GM12892 (cell line): ENCODE measurements at regions not wholly inside any gene's neighbourhood (a gene's known extent, or its start where the extent isn't known, plus 50 kb on each side); places are given as distances from the start of the nearest gene placed in this dataset.
"Not testable (repeated sequence)": the region's sequence is repeated elsewhere in the genome, so short reads cannot be mapped to it uniquely, and the experiment has no call there.

Experiments
- DNase-seq: peaks from one replicate; pipeline ENCODE4 v3.0.0; 2011; ENCODE audit not compliant: insufficient read length
- FAIRE-seq: peaks from 2 replicates; lab custom pipeline; 2011; peaks lifted over from hg19 to GRCh38; lab: Jason Lieb, UNC
- POLR2A ChIP-seq: IDR thresholded peaks from 2 replicates; pipeline ENCODE4 v1.6.1; 2011; ENCODE audit warnings: low read depth, low read length, control low read depth
- POLR2AphosphoS5 ChIP-seq: IDR thresholded peaks from 2 replicates; pipeline ENCODE4 v1.6.1; 2011; ENCODE audit warnings: low read depth, low read length, control low read depth
- TAF1 ChIP-seq: IDR thresholded peaks from 2 replicates; pipeline ENCODE4 v1.6.1; 2011; ENCODE audit warnings: low read depth, mild to moderate bottlenecking, control low read depth, low read length, borderline replicate concordance

GRCh38 chr15:99467853-99468464 lies 97.8 kb upstream of the MEF2A start:
- no peak for FAIRE-seq
- TF ChIP-seq POLR2AphosphoS5 (no peak), TAF1 (no peak), POLR2A (no peak)
- DNase-seq = no peak

- DNase-seq = not testable (repeated sequence)
- peak; percentile 77 for FAIRE-seq
Observed at GRCh38 chr15:99470204-99470603, 95.6 kb upstream of the MEF2A start.

- FAIRE-seq = no peak
- no peak for TF ChIP-seq POLR2AphosphoS5
- TF ChIP-seq TAF1 = no peak
- no peak for TF ChIP-seq POLR2A
- no peak for DNase-seq
Observed at GRCh38 chr15:99472416-99473145, 93.2 kb upstream of the MEF2A start.

- no peak for TF ChIP-seq POLR2A
- no peak for TF ChIP-seq TAF1
- TF ChIP-seq POLR2AphosphoS5 = no peak
- DNase-seq (no peak), FAIRE-seq (no peak)
Observed at GRCh38 chr15:99473981-99474906, 91.5 kb upstream of the MEF2A start.

GRCh38 chr15:99474909-99475753 lies 90.7 kb upstream of the MEF2A start:
- DNase-seq (no peak), FAIRE-seq (no peak)
- TF ChIP-seq POLR2A (no peak), TAF1 (no peak), POLR2AphosphoS5 (no peak)

GRCh38 chr15:99475754-99476412 lies 89.9 kb upstream of the MEF2A start:
- DNase-seq = no peak
- TF ChIP-seq TAF1 = no peak
- no peak for FAIRE-seq

GRCh38 chr15:99476413-99477222 lies 89.2 kb upstream of the MEF2A start:
- FAIRE-seq (no peak), DNase-seq (no peak)
- TF ChIP-seq POLR2AphosphoS5 = no peak
- no peak for TF ChIP-seq TAF1
- TF ChIP-seq POLR2A = no peak

GRCh38 chr15:99477791-99478471 lies 87.9 kb upstream of the MEF2A start:
- TF ChIP-seq POLR2A = no peak
- no peak for TF ChIP-seq TAF1
- TF ChIP-seq POLR2AphosphoS5 = no peak
- FAIRE-seq = peak; percentile 24
- no peak for DNase-seq

- TF ChIP-seq TAF1 = no peak
- no peak for TF ChIP-seq POLR2AphosphoS5
- TF ChIP-seq POLR2A = no peak
- DNase-seq = no peak
- FAIRE-seq = no peak
Observed at GRCh38 chr15:99478977-99479376, 86.8 kb upstream of the MEF2A start.
